GM20431 (cell line): ENCODE measurements at regions not wholly inside any gene's neighbourhood (a gene's known extent, or its start where the extent isn't known, plus 50 kb on each side); places are given as distances from the start of the nearest gene placed in this dataset.

ENCODE experiments used
- in situ Hi-C: fragments of 300-500 bp; cut with MseI, MboI; formaldehyde crosslinking; loops from one replicate; pipeline ENCODE4 v1.15.0; 2020; ENCODE audit warnings: low sequenced_read_pairs; ENCODE audit not compliant: unreplicated experiment

- in situ Hi-C loops, result loop anchor here (25.0 kb wide), 1 partner anchor 1187 kb away; no protein-coding TSS in a partner anchor
Measured at GRCh38 chr18:27599202-27599829, 414.2 kb upstream of the CHST9 start.

- in situ Hi-C loops, result loop anchor here (25.0 kb wide), 1 partner anchor 1183 kb away; no protein-coding TSS in a partner anchor
Measured at GRCh38 chr18:27595113-27595838, 410.2 kb upstream of the CHST9 start.

DNA sequence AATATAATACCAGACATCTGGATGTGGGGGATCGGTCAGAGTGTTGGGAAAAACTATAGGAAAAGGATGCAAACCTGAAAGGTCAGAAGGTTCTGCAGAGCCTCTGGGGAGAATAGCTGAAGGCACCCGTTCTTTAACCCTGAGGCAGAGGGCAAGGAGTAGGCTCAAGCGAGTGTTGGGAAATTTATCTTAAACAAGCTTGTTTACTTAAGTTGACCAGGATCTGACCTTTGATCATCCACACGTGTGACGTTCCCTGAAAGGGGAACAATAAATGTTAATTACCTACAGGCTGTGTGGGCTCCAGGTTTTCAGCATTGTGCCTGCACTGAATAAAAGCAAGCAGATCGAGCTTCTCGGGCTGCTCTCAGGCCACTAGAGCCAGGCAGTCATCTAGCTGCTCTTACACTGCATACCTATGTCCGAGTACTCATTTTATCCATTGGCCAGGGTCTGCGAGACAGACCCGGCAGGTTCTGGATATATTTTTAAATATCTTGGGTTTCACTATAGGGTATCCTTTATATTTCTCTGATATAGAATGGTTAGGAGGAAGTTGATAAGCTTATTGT lies 400.6 kb upstream of the CHST9 start:
- in situ Hi-C loops, result loop anchor here (25.0 kb wide), 1 partner anchor 1173 kb away; no protein-coding TSS in a partner anchor

DNA sequence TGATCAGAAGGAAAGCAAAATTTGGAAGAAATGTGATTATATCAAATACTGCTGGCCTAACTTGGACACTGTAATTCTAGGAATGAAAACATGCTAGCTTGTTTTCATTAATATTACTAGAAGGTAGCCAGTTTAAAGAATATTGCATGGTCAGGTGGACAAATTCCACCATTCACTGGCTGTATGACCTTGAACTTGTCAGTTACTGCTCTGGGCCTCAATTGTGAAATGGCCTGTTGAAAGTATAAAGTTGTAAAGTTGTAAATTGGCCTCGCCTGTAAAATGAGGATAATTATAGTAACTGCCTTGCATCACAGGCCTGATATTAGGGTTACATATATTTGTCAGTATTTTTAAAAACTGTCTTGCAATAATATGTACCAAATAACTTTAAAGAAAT lies 398.4 kb upstream of the CHST9 start:
- in situ Hi-C loops, result loop anchor here (25.0 kb wide), 1 partner anchor 1171 kb away; no protein-coding TSS in a partner anchor

GRCh38 chr18:27582760-27583412 lies 397.8 kb upstream of the CHST9 start:
- in situ Hi-C loops, result loop anchor here (25.0 kb wide), 1 partner anchor 1171 kb away; no protein-coding TSS in a partner anchor

DNA sequence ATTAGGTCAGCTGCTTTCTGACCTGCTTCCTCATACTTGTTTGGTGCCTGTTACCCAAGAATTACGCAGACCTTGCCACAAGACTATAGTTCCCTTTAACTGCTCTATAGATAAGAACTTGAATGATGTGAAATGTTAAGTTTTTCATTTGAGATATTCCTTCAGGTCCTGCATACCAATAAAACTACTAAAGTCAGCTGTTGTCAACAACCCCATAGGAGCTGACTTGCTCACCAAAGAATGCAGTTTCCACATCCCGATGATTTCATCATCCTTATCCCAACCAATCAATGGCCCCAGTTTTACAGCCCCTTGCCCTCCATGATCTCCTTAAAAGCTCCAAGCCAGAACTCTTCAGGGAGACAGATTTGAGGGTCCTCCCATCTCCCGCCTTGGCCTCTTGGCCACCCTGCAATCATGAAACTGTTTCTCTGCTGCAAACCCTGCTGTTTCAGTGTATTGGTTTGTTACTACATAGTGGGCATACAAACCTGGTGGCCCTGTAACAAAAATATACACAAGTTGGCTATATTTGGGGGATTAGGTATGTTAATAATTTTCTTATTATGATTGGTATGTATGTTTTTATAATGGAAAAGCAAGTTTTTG lies 396.3 kb upstream of the CHST9 start:
- in situ Hi-C loops, result loop anchor here (25.0 kb wide), 1 partner anchor 1169 kb away; no protein-coding TSS in a partner anchor

DNA sequence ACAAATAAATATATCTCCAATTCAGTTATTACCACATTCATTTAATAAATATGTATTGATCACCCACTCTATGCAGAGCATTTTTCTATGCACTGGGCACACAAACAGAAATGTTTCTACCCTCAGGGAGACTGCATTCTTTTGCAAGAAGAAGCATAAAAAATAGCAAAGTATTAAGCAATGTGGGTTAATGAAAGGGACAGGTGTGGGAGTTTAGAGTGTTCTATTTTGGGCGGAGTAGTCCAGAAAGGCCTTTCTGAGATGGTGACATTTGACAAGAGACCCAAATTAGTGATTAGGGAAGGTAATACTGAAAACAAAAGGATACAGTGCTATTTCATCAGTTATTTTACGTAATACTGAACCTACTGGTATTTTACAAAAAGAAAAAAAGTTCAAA lies 394.3 kb upstream of the CHST9 start:
- in situ Hi-C loops, result loop anchor here (25.0 kb wide), 1 partner anchor 1167 kb away; no protein-coding TSS in a partner anchor

- in situ Hi-C loops, result loop anchor here (25.0 kb wide), 1 partner anchor 1165 kb away; no protein-coding TSS in a partner anchor
Measured at GRCh38 chr18:27577752-27578151, 392.6 kb upstream of the CHST9 start.

DNA sequence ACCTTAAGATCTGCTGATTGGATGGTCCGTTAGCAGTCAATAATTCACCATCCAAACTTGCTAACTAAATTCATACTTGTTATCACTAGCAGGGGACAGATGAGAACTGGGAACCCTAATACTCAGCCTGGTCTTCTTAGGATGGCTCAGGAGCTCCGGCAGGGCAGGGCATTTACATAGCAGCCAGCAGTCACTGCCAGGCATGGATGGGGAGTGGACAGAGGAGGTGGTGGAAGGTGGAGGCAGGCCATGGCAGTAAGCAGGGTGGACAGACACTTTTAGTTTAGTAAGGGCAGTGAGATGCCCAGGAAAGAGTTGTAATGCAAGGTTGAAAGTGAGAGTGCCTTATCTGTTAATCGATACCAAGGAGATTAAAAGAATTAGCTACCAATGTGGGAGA lies 392.2 kb upstream of the CHST9 start:
- in situ Hi-C loops, result loop anchor here (25.0 kb wide), 1 partner anchor 1165 kb away; no protein-coding TSS in a partner anchor

- in situ Hi-C loops, result no loop called here
Measured at GRCh38 chr18:27567434-27567833, 382.3 kb upstream of the CHST9 start.

- in situ Hi-C loops, result no loop called here
Measured at GRCh38 chr18:27564066-27564465, 379.0 kb upstream of the CHST9 start.

DNA sequence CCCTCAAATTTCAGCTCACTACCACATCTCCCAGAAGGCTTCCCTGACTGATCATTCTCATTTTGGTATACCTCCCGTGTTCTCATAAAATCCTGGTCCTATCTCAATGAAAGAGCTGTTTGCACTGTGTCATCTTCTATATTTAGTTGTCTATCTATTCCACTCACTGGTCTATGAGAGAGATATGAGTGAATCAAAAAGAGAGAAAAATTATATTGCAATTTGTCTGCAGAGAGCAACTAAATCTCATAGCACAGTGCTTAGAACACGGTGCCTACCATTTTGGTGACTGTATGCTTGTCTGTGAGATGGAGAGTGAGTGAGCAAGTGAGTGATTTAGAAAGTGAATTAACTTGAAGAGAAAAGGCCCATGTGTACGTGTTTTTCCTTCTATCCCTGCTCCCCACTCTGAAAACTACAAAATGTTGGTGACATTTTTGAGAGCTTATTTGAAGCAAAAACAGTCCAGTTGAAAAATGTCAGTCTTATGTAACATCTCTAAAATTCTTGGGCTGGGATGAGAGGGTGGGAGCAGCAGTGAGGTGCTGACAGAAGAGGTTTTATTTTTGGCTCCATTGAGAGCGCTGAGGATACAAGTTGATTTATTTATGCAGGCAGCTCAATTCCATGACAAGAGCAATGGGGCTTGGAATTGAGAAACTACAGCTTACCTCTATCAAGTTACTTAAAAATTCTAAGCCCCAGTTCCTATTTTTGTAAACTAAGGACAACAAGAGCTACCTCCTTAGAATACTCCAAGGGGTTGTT lies 373.5 kb upstream of the CHST9 start:
- in situ Hi-C loops, result no loop called here

DNA sequence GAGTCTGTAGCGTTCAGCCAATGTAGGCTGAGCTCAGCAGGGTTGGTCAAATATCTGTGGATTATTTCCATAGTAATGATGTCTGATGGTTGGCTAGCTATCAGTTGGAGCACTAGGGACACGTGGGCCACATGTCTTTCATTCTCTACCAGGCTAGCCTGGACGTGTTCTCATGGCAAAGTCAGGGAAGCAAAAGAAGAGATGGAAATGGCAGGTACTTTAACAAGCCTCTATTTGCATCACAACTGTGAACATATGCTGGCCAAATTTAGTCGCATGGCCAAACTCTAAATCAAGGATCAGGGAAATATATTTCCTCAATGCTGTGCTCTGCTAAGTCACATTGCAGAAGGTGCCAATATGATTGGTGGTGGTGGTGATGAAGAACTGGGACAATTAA lies 371.6 kb upstream of the CHST9 start:
- in situ Hi-C loops, result no loop called here

GRCh38 chr18:27549335-27550039 lies 364.4 kb upstream of the CHST9 start:
- in situ Hi-C loops, result no loop called here

DNA sequence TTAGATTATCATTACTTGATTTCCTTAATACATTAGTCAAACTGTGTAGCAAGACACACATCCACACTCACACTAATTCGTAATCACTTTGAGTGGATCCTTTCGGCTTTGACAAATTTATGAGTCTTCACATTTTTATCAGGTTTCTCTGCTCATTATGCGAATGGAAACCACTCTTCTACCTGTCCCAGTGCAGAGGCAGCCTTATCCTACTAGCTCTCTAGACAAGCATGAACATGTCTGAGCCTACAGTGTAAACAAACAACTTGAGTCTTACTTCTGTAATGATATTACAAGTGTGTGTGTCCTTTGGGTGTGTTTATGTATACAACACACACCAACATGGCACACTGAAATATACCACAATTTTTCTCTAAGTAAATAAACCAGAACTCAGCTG lies 361.9 kb upstream of the CHST9 start:
- in situ Hi-C loops, result no loop called here

DNA sequence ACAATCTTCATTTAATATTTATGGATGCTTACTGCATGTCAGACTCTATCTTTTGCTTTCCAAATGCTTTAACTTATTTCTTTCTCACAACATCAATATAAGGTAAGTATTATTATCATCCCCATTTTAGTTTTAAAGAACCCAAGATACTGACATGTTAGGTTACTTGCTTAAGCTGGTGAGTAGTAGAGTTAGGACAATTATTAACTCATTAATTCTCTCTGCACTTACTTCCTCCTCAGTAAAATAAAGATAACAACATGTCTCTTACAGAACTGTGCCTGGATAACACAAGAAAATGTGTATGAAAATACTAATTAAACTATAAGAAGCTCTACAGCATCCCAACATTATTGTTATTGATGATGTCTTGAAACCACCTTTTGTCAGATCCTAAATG lies 359.1 kb upstream of the CHST9 start:
- in situ Hi-C loops, result no loop called here

DNA sequence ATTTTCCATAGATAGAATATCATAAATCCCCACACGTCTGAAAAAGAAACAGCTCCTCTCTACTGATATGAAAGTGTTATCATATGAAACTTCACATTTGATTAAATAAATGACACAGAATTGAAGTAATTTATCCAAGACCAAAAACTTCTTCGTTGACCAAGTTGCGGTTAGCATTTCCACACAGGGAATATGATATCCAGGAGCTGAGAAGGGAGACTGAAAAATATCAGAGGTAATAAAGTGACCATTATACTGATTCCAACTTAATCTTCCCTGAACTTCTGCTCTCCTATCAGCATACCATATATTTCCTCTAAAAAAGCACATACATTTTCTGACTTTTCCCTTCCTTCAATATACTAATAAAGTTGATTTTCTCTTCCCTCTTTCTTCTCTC lies 356.2 kb upstream of the CHST9 start:
- in situ Hi-C loops, result no loop called here

- in situ Hi-C loops, result no loop called here
Measured at GRCh38 chr18:27540111-27540510, 355.0 kb upstream of the CHST9 start.
